ENCODE measurements at regions not wholly inside any gene's neighbourhood (a gene's known extent, or its start where the extent isn't known, plus 50 kb on each side); places are given as distances from the start of the nearest gene placed in this dataset.

DNA sequence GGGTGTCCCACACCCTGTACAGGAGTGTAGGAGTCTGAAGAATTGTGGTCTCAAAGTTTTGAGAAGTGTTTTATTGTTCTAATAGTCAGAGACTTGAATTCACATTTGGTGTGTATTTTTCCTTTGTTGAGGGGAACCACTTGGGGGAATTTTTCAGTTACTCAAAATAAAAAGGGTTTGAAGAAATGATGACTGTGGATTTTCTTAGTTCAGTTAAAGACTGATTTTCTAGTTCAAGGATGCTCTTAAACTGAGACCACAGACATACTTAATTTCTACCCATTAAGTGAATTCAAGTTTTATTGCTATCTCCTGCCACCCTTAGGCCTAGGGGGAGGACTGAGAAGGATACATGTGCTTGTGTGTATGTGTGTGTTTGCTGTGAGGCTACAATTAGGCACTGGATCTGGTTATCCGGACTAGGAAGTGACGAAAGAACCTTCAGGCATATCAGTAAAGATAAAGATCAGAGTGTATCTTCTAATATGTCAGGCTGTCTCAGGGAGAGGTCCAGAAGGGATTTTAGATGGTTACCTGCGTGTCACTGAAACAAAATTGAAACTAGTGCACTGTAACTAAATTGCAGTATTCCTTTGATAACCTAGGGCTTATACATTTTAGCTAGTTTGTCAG lies 234.9 kb upstream of the DACH1 start:
- no peak overlapping the region for H3K4me3 ChIP-seq (ENCODE audit: low read depth in 1 of 2, low read length in 2 of 2)
- no peak for TF ChIP-seq EZH2 (IDR thresholded peaks at IDR 0.05; ENCODE audit: borderline replicate concordance, low read depth, low read length, severe bottlenecking)
- TF ChIP-seq, protein P1, sequence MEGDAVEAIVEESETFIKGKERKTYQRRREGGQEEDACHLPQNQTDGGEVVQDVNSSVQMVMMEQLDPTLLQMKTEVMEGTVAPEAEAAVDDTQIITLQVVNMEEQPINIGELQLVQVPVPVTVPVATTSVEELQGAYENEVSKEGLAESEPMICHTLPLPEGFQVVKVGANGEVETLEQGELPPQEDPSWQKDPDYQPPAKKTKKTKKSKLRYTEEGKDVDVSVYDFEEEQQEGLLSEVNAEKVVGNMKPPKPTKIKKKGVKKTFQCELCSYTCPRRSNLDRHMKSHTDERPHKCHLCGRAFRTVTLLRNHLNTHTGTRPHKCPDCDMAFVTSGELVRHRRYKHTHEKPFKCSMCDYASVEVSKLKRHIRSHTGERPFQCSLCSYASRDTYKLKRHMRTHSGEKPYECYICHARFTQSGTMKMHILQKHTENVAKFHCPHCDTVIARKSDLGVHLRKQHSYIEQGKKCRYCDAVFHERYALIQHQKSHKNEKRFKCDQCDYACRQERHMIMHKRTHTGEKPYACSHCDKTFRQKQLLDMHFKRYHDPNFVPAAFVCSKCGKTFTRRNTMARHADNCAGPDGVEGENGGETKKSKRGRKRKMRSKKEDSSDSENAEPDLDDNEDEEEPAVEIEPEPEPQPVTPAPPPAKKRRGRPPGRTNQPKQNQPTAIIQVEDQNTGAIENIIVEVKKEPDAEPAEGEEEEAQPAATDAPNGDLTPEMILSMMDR (IDR thresholded peaks at IDR 0.05; ENCODE audit: borderline replicate concordance, extremely low read depth, low read length, poor library complexity, severe bottlenecking) = no peak
- no peak overlapping the region for H3K4me2 ChIP-seq (ENCODE audit: insufficient read depth, low read length)
- no peak overlapping the region for H2AFZ ChIP-seq (ENCODE audit: low read depth, low read length)
- no peaks in the 10 kb centered on the region for H3K9me3 ChIP-seq (ENCODE audit: insufficient read depth, low read length, severe bottlenecking)
- DNase-seq (no peak), ATAC-seq (ENCODE audit: insufficient read depth, low read depth) (no peak)
- no peaks in the 10 kb centered on the region for H3K79me2 ChIP-seq (ENCODE audit: insufficient read depth, low read length)
- H3K27ac ChIP-seq (ENCODE audit: low read length) = no peak overlapping the region
- no peaks in the 10 kb centered on the region for H4K20me1 ChIP-seq (ENCODE audit: insufficient read depth, low read length)
- H3K36me3 ChIP-seq (ENCODE audit: insufficient read depth, low read length) = no peaks in the 10 kb centered on the region
- H3K4me1 ChIP-seq (ENCODE audit: insufficient read depth, low read length) = no peaks in the 10 kb centered on the region
- no peaks in the 10 kb centered on the region for H3K27me3 ChIP-seq (ENCODE audit: insufficient read depth, low read length, poor library complexity)
- H3K9ac ChIP-seq (ENCODE audit: low read depth, low read length) = no peak overlapping the region

DNA sequence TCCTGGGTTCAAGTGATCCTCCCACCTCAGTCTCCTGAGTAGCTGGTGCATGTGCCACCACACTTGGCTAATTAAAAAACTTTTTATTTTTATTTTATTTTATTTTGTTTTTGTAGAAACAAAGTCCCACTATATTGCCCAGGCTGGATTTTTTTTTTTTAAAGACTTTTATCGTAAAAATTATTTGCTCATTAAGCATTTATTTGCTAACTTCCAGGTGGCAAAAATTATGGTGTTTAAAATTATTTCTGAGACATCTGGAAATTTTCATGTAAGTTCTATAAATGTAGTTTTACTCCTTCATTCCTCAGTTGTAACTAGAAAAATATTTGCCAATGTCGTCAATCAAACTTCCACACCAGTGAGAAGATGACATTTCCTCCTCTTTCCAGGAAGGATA lies 233.3 kb upstream of the DACH1 start:
- H3K4me1 ChIP-seq (ENCODE audit: insufficient read depth, low read length) = no peaks in the 10 kb centered on the region
- no peaks in the 10 kb centered on the region for H3K27me3 ChIP-seq (ENCODE audit: insufficient read depth, low read length, poor library complexity)
- no peak overlapping the region for H2AFZ ChIP-seq (ENCODE audit: low read depth, low read length)
- DNase-seq (no peak), ATAC-seq (ENCODE audit: insufficient read depth, low read depth) (no peak)
- no peak overlapping the region for H3K4me2 ChIP-seq (ENCODE audit: insufficient read depth, low read length)
- TF ChIP-seq EZH2 (IDR thresholded peaks at IDR 0.05; ENCODE audit: borderline replicate concordance, low read depth, low read length, severe bottlenecking) = no peak
- TF ChIP-seq, protein P1 (IDR thresholded peaks at IDR 0.05; ENCODE audit: borderline replicate concordance, extremely low read depth, low read length, poor library complexity, severe bottlenecking) = no peak
- H4K20me1 ChIP-seq (ENCODE audit: insufficient read depth, low read length) = no peaks in the 10 kb centered on the region
- H3K4me3 ChIP-seq (ENCODE audit: low read depth in 1 of 2, low read length in 2 of 2) = no peak overlapping the region
- no peak overlapping the region for H3K27ac ChIP-seq (ENCODE audit: low read length)
- H3K36me3 ChIP-seq (ENCODE audit: insufficient read depth, low read length) = no peaks in the 10 kb centered on the region
- no peak overlapping the region for H3K9ac ChIP-seq (ENCODE audit: low read depth, low read length)
- H3K79me2 ChIP-seq (ENCODE audit: insufficient read depth, low read length) = no peaks in the 10 kb centered on the region
- H3K9me3 ChIP-seq (ENCODE audit: insufficient read depth, low read length, severe bottlenecking) = no peaks in the 10 kb centered on the region

DNA sequence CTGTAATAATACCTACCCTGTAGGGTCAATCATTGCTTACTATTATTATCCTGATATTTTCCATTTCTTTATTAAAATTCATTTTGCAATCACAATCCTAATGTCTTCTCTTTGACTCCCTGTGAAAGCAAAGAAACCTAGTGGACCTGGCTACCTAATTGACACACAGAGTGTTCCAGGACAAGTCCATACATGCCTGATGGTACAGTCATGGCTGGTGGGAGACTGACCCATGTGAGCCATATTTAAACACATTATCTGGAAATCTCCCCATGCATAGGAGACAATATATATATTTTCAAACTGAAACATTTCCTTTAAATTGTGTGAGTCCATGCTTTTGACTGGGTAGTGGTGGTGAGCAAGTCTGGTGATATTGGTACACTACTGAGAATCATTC lies 230.6 kb upstream of the DACH1 start:
- H3K4me2 ChIP-seq (ENCODE audit: insufficient read depth, low read length) = no peak overlapping the region
- ATAC-seq (ENCODE audit: insufficient read depth, low read depth) (no peak), DNase-seq (no peak)
- H3K4me3 ChIP-seq (ENCODE audit: low read depth in 1 of 2, low read length in 2 of 2) = no peak overlapping the region
- H3K36me3 ChIP-seq (ENCODE audit: insufficient read depth, low read length) = no peaks in the 10 kb centered on the region
- H3K4me1 ChIP-seq (ENCODE audit: insufficient read depth, low read length) = no peaks in the 10 kb centered on the region
- no peak overlapping the region for H3K9ac ChIP-seq (ENCODE audit: low read depth, low read length)
- H3K27ac ChIP-seq (ENCODE audit: low read length) = no peak overlapping the region
- no peaks in the 10 kb centered on the region for H4K20me1 ChIP-seq (ENCODE audit: insufficient read depth, low read length)
- H3K9me3 ChIP-seq (ENCODE audit: insufficient read depth, low read length, severe bottlenecking) = no peaks in the 10 kb centered on the region
- no peaks in the 10 kb centered on the region for H3K79me2 ChIP-seq (ENCODE audit: insufficient read depth, low read length)
- H3K27me3 ChIP-seq (ENCODE audit: insufficient read depth, low read length, poor library complexity) = no peaks in the 10 kb centered on the region
- H2AFZ ChIP-seq (ENCODE audit: low read depth, low read length) = no peak overlapping the region
- TF ChIP-seq, protein P1 (IDR thresholded peaks at IDR 0.05; ENCODE audit: borderline replicate concordance, extremely low read depth, low read length, poor library complexity, severe bottlenecking) = no peak
- no peak for TF ChIP-seq EZH2 (IDR thresholded peaks at IDR 0.05; ENCODE audit: borderline replicate concordance, low read depth, low read length, severe bottlenecking)

Measured in DND-41 (cell line).